OCI-LY7 (cell line): ENCODE measurements at regions not wholly inside any gene's neighbourhood (a gene's known extent, or its start where the extent isn't known, plus 50 kb on each side); places are given as distances from the start of the nearest gene placed in this dataset.

ENCODE experiments used
- BruUV-seq: library from RNA; stranded (reverse); fragments of 400-500 nt; replicated peaks from 2 replicates; lab custom pipeline; 2021; lab: Mats Ljungman, UMichigan
- CTCF ChIA-PET: fragments of 300-600 bp; sonication (Branson Sonifier 250); formaldehyde crosslinking; loops from one replicate; lab custom pipeline; 2022; ENCODE audit warnings: antibody characterized with exemption; ENCODE audit not compliant: unreplicated experiment; lab: Charles Lee
- POLR2A ChIA-PET: fragments of 300-600 bp; sonication (Branson Sonifier 250); formaldehyde crosslinking; loops from one replicate; lab custom pipeline; 2022; ENCODE audit warnings: antibody characterized with exemption; lab: Charles Lee
- DNase-seq: peaks from one replicate; pipeline ENCODE4 v3.0.0-alpha.2; 2015; ENCODE audit warnings: low spot score
- H2AFZ ChIP-seq: fragments of 200-600 bp; sonication (generic), shearing (Covaris generic); 2 replicates; pipeline ENCODE4 v1.6.1; 2014; ENCODE audit warnings: mild to moderate bottlenecking, antibody characterized with exemption, low read length, moderate library complexity
- H3K27ac ChIP-seq: fragments of 200-600 bp; sonication (generic); 2 replicates; pipeline ENCODE4 v1.5.1; 2014; ENCODE audit warnings: mixed run types, low read depth, mild to moderate bottlenecking, moderate library complexity, low read length, inconsistent platforms; ENCODE audit not compliant: poor library complexity, severe bottlenecking
- H3K36me3 ChIP-seq: fragments of 200-600 bp; sonication (generic); 2 replicates; pipeline ENCODE4 v1.6.1; 2014; ENCODE audit warnings: mild to moderate bottlenecking, antibody characterized with exemption, low read length, moderate library complexity, mixed read lengths; ENCODE audit not compliant: insufficient read depth
- H3K4me1 ChIP-seq: fragments of 200-600 bp; sonication (generic); 2 replicates; pipeline ENCODE4 v1.5.1; 2014; ENCODE audit warnings: mild to moderate bottlenecking, low read length; ENCODE audit not compliant: insufficient read depth, poor library complexity, severe bottlenecking
- H3K4me2 ChIP-seq: fragments of 200-600 bp; sonication (generic); 2 replicates; pipeline ENCODE4 v1.6.1; 2014; ENCODE audit warnings: mild to moderate bottlenecking, low read length
- H3K4me3 ChIP-seq: fragments of 200-600 bp; sonication (generic); 2 replicates; pipeline ENCODE4 v1.5.1; 2014; ENCODE audit warnings: mild to moderate bottlenecking, low read depth, low read length; ENCODE audit not compliant: poor library complexity, severe bottlenecking
- H3K79me2 ChIP-seq: fragments of 200-600 bp; sonication (generic); 2 replicates; pipeline ENCODE4 v1.6.1; 2016; ENCODE audit warnings: low read depth, mild to moderate bottlenecking, low read length, moderate library complexity, mixed read lengths; ENCODE audit not compliant: insufficient read depth
- H3K9me2 ChIP-seq: fragments of 200-600 bp; sonication (generic); 2 replicates; pipeline ENCODE4 v1.6.1; 2016; ENCODE audit warnings: mild to moderate bottlenecking, low read length, mixed read lengths; ENCODE audit not compliant: insufficient read depth
- H3K9me3 ChIP-seq: fragments of 200-600 bp; sonication (generic); 2 replicates; pipeline ENCODE4 v1.6.1; 2014; ENCODE audit warnings: mild to moderate bottlenecking, mixed run types, low read length, mixed read lengths
- H4K20me1 ChIP-seq: fragments of 200-600 bp; sonication (generic); 2 replicates; pipeline ENCODE4 v1.6.1; 2014; ENCODE audit warnings: mild to moderate bottlenecking, antibody characterized with exemption, low read length, moderate library complexity, mixed read lengths; ENCODE audit not compliant: insufficient read depth
- CTCF ChIP-seq: fragments of 200-600 bp; sonication (generic); conservative IDR thresholded peaks from 2 replicates; pipeline ENCODE4 v1.5.1; 2014; ENCODE audit warnings: mild to moderate bottlenecking, antibody characterized with exemption, low read length, moderate library complexity, mixed read lengths
- EZH2phosphoT487 ChIP-seq: fragments of 200-600 bp; sonication (generic); IDR thresholded peaks from 2 replicates; pipeline ENCODE4 v1.6.1; 2018; ENCODE audit warnings: low read depth, borderline replicate concordance, mild to moderate bottlenecking, mixed run types, antibody characterized with exemption, low read length, moderate library complexity, mixed read lengths
- intact Hi-C: fragments of 100-400 bp; cut with micrococcal nuclease; formaldehyde crosslinking; loops from one replicate; pipeline ENCODE4 v1.10.0; 2022; ENCODE audit not compliant: unreplicated experiment

GRCh38 chr5:18008940-18009339 lies 374.7 kb downstream of the TAF11L14 start:
- Histone ChIP-seq H3K4me1 (no peaks in the 10 kb centered on the region), H3K36me3 (no peaks in the 10 kb centered on the region), H3K4me2 (no peak overlapping the region), H2AFZ (no peak overlapping the region), H3K4me3 (no peak overlapping the region), H3K9me3 (no peaks in the 10 kb centered on the region), H3K9me2 (no peaks in the 10 kb centered on the region), H3K27ac (no peak overlapping the region), H3K79me2 (no peaks in the 10 kb centered on the region), H4K20me1 (no peaks in the 10 kb centered on the region)
- ChIA-PET POLR2A (no interaction called here), CTCF (no interaction called here)
- DNase-seq: no peak
- TF ChIP-seq CTCF (no peak), EZH2phosphoT487 (no peak)
- intact Hi-C loops: no loop called here
- no TSS peak for BruUV-seq

DNA sequence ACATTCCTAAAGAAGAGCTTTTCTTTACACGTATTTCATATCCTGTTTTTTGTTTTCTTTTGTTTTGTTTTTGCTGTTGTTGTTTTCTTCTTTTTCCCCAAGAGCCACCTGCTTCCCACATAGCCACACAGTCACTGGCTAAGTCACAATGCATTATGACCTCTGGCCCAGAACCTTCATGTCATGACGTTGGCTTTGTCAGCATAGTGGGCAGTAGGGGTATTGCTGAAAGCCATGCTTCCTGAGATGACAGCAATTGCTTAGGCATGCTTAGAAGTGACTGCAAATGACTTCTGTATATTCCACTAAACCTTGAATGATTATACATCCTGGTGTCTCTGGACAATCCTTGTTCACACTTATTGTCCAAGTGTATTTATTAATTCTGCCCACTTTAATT lies 375.8 kb downstream of the TAF11L14 start:
- Histone ChIP-seq H3K4me2 (no peak overlapping the region), H3K4me1 (no peaks in the 10 kb centered on the region), H3K9me3 (no peaks in the 10 kb centered on the region), H3K9me2 (no peaks in the 10 kb centered on the region), H2AFZ (no peak overlapping the region), H3K27ac (no peak overlapping the region), H3K36me3 (no peaks in the 10 kb centered on the region), H3K79me2 (no peaks in the 10 kb centered on the region), H4K20me1 (no peaks in the 10 kb centered on the region), H3K4me3 (no peak overlapping the region)
- TF ChIP-seq EZH2phosphoT487 (no peak), CTCF (no peak)
- no peak for DNase-seq
- intact Hi-C loops: no loop called here
- CTCF ChIA-PET: no interaction called here
- BruUV-seq: no TSS peak
- POLR2A ChIA-PET: no interaction called here

GRCh38 chr5:18018472-18018871 lies 384.2 kb downstream of the TAF11L14 start:
- no TSS peak for BruUV-seq
- DNase-seq: no peak
- no peaks in the 10 kb centered on the region for H4K20me1 ChIP-seq
- H3K4me3 ChIP-seq: no peak overlapping the region
- H3K9me2 ChIP-seq: no peaks in the 10 kb centered on the region
- H3K27ac ChIP-seq: no peak overlapping the region
- H2AFZ ChIP-seq: no peak overlapping the region
- H3K4me1 ChIP-seq: no peaks in the 10 kb centered on the region
- no peaks in the 10 kb centered on the region for H3K79me2 ChIP-seq
- no peaks in the 10 kb centered on the region for H3K36me3 ChIP-seq
- intact Hi-C loops: no loop called here
- TF ChIP-seq EZH2phosphoT487: no peak
- H3K9me3 ChIP-seq: no peaks in the 10 kb centered on the region
- ChIA-PET CTCF (no interaction called here), POLR2A (interaction anchor here (0.6 kb wide), 1 partner anchor 14 kb away, joined by 7 read pairs; no protein-coding TSS in a partner anchor)
- no peak overlapping the region for H3K4me2 ChIP-seq
